Liver (tissue), 8 donors: ENCODE measurements at regions not wholly inside any gene's neighbourhood (a gene's known extent, or its start where the extent isn't known, plus 50 kb on each side); places are given as distances from the start of the nearest gene placed in this dataset.
"Not testable (repeated sequence)": the region's sequence is repeated elsewhere in the genome, so short reads cannot be mapped to it uniquely, and the experiment has no call there.

Source experiments
- DNase-seq: peaks from one replicate; pipeline ENCODE4 v3.0.0-alpha.2; 2017; ENCODE audit warnings: low spot score
- H3K27ac ChIP-seq, 2 donors: one replicate each; pipeline ENCODE4 v1.7.0; 2013; ENCODE audit warnings: inconsistent platforms in 2 of 2, low read length in 2 of 2, control low read depth in 1 of 2, low read depth in 1 of 2, mild to moderate bottlenecking in 1 of 2
- H3K27me3 ChIP-seq, 4 donors: one replicate each; pipeline versions ENCODE4 v1.6.1 to v1.7.0; 2013; ENCODE audit warnings: low read length in 3 of 4, inconsistent platforms in 1 of 4, mild to moderate bottlenecking in 1 of 4, moderate library complexity in 1 of 4; ENCODE audit not compliant: control insufficient read depth in 4 of 4, insufficient read depth in 4 of 4
- H3K36me3 ChIP-seq, 4 donors: one replicate each; pipeline versions ENCODE4 v1.6.1 to v1.7.0; 2013; ENCODE audit warnings: low read length in 3 of 4, mild to moderate bottlenecking in 3 of 4, low read depth in 1 of 4, moderate library complexity in 1 of 4; ENCODE audit not compliant: control insufficient read depth in 4 of 4, insufficient read depth in 3 of 4
- H3K4me1 ChIP-seq, 4 donors: one replicate each; pipeline versions ENCODE4 v1.6.1 to v1.7.0; 2013; ENCODE audit warnings: low read length in 3 of 4, mild to moderate bottlenecking in 3 of 4, moderate library complexity in 1 of 4; ENCODE audit not compliant: control insufficient read depth in 4 of 4, insufficient read depth in 4 of 4
- H3K4me3 ChIP-seq, 3 donors: one replicate each; pipeline versions ENCODE4 v1.6.1 to v1.7.0; 2013; ENCODE audit warnings: low read length in 3 of 3, control low read depth in 1 of 3, low read depth in 1 of 3, mild to moderate bottlenecking in 1 of 3
- H3K9ac ChIP-seq, 2 donors: one replicate each; pipeline ENCODE4 v1.7.0; 2013; ENCODE audit warnings: low read length in 2 of 2, mild to moderate bottlenecking in 2 of 2, moderate library complexity in 2 of 2, control low read depth in 1 of 2, low read depth in 1 of 2
- H3K9me3 ChIP-seq, 4 donors: one replicate each; pipeline versions ENCODE4 v1.6.1 to v1.7.0; 2013; ENCODE audit warnings: low read length in 3 of 4; ENCODE audit not compliant: control insufficient read depth in 4 of 4
- FOXA2 ChIP-seq: IDR thresholded peaks from 2 replicates; pipeline ENCODE4 v1.6.1; 2016; ENCODE audit warnings: antibody characterized with exemption
- GABPA ChIP-seq, 2 donors: IDR thresholded peaks in 1 of 2; conservative IDR thresholded peaks in 1 of 2; 2 replicates each; pipeline ENCODE4 v1.6.1; 2016; ENCODE audit warnings: antibody characterized with exemption in 2 of 2, mild to moderate bottlenecking in 1 of 2, moderate library complexity in 1 of 2
- NR2F2 ChIP-seq: IDR thresholded peaks from 2 replicates; pipeline ENCODE4 v1.6.1; 2016; ENCODE audit warnings: antibody characterized with exemption
- RAD21 ChIP-seq, 2 donors: IDR thresholded peaks; 2 replicates each; pipeline ENCODE4 v1.6.1; 2016; ENCODE audit warnings: antibody characterized with exemption in 2 of 2, mild to moderate bottlenecking in 2 of 2
- SP1 ChIP-seq: IDR thresholded peaks from 2 replicates; pipeline ENCODE4 v1.6.1; 2018; ENCODE audit warnings: antibody characterized with exemption, mild to moderate bottlenecking
- TAF1 ChIP-seq: conservative IDR thresholded peaks from 2 replicates; pipeline ENCODE4 v1.6.1; 2016; ENCODE audit warnings: antibody characterized with exemption, mild to moderate bottlenecking
- WGBS: extraction: QIAGEN DNeasy Blood & Tissue Kit; methylation state at CpG from one replicate; pipeline ENCODE4 v1.1.7; 2013; 5-methylcytosine and 5-hydroxymethylcytosine counted together
- TF ChIP-seq, protein P1 (sequence below): IDR thresholded peaks from 2 replicates; pipeline ENCODE4 v1.6.1; 2016; ENCODE audit warnings: antibody characterized with exemption, mild to moderate bottlenecking
- TF ChIP-seq, protein P2 (sequence below): fragments of 150-350 bp; IDR thresholded peaks from 2 replicates; pipeline ENCODE4 v1.5.1; 2017; ENCODE audit warnings: improper control_type of control experiment, low read depth, low read length; ENCODE audit not compliant: missing input control
- TF ChIP-seq, protein P3 (sequence below): IDR thresholded peaks from 2 replicates; pipeline ENCODE4 v1.6.1; 2016; ENCODE audit warnings: antibody characterized with exemption
- TF ChIP-seq, protein P4 (sequence below): IDR thresholded peaks from 2 replicates; pipeline ENCODE4 v1.6.1; 2016; ENCODE audit warnings: antibody characterized with exemption
- donor health status: healthy.
- donor health status: healthy.
- donor health status: healthy.
- donor health status: healthy.
- donor health status: healthy.

DNA sequence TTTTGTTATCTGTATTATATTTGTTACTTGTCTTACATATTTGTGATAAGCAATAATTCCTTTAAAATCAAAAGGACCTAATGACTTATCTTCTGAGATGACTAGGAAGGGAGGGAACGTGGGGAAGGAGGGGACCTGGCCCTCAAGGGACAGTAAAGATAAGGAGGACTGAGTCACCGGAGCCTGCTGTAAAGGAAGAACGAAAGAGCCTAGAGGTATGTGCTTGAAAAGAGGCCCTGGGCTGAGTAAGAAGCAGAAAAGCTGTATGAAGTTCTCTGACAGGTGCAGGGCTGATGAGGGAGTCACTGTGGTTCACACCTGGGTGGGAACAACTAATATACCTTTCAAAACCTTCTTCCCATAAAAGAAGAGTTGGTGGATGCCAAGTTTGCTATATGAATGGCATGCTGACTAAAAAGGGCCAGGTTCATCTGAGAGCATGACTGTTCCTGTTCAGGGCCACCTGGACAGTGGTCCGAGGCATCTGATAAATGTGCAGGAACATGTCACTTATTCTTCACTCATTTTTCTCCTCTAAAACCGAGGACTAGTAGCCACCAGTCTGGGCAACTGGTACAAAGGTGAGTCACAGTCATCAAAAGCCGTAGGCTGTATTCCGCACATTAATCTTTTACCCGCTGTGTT, 111.3 kb downstream of the TNFAIP3 start:
- no peaks in the 10 kb centered on the region for H3K27me3 ChIP-seq
- no peak overlapping the region for H3K4me3 ChIP-seq
- no peaks in the 10 kb centered on the region for H3K4me1 ChIP-seq
- no peak overlapping the region for H3K9ac ChIP-seq
- no peaks in the 10 kb centered on the region for H3K9me3 ChIP-seq
- no peak for DNase-seq
- WGBS: 77% methylated on average over 8 of the region's 8 CpGs
- no peaks in the 10 kb centered on the region for H3K36me3 ChIP-seq
- no peak overlapping the region for H3K27ac ChIP-seq
- TF ChIP-seq, protein P1, sequence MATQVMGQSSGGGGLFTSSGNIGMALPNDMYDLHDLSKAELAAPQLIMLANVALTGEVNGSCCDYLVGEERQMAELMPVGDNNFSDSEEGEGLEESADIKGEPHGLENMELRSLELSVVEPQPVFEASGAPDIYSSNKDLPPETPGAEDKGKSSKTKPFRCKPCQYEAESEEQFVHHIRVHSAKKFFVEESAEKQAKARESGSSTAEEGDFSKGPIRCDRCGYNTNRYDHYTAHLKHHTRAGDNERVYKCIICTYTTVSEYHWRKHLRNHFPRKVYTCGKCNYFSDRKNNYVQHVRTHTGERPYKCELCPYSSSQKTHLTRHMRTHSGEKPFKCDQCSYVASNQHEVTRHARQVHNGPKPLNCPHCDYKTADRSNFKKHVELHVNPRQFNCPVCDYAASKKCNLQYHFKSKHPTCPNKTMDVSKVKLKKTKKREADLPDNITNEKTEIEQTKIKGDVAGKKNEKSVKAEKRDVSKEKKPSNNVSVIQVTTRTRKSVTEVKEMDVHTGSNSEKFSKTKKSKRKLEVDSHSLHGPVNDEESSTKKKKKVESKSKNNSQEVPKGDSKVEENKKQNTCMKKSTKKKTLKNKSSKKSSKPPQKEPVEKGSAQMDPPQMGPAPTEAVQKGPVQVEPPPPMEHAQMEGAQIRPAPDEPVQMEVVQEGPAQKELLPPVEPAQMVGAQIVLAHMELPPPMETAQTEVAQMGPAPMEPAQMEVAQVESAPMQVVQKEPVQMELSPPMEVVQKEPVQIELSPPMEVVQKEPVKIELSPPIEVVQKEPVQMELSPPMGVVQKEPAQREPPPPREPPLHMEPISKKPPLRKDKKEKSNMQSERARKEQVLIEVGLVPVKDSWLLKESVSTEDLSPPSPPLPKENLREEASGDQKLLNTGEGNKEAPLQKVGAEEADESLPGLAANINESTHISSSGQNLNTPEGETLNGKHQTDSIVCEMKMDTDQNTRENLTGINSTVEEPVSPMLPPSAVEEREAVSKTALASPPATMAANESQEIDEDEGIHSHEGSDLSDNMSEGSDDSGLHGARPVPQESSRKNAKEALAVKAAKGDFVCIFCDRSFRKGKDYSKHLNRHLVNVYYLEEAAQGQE: no peak
- no peak for TF ChIP-seq GABPA (IDR thresholded peaks at IDR 0.05 in 1 of 2, conservative IDR thresholded peaks at IDR 0.05 in 1 of 2)
- no peak for TF ChIP-seq NR2F2
- no peak for TF ChIP-seq SP1

DNA sequence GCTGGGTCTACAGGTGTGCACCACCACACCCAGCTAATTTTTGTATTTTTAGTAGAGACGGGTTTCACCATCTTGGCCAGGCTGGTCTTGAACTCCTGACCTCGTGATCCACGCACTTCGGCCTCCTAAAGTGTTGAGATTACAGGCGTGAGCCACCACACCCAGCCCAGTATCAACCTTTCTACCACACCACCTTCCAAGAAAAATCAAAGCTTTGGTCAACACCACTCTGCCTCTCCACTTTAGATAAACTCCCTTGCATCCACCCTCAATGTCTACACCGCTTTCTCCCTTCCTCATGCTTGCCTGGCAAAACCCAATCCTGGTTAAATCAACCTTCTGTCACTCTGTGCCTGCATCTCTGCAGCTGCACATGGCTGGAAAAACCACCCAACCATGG, 112.2 kb downstream of the TNFAIP3 start:
- not testable (repeated sequence) for DNase-seq, H3K27ac ChIP-seq, H3K9me3 ChIP-seq, H3K9ac ChIP-seq, H3K36me3 ChIP-seq, H3K4me3 ChIP-seq, H3K4me1 ChIP-seq, H3K27me3 ChIP-seq
- 89% methylated on average over 6 of the region's 6 CpGs for WGBS

DNA sequence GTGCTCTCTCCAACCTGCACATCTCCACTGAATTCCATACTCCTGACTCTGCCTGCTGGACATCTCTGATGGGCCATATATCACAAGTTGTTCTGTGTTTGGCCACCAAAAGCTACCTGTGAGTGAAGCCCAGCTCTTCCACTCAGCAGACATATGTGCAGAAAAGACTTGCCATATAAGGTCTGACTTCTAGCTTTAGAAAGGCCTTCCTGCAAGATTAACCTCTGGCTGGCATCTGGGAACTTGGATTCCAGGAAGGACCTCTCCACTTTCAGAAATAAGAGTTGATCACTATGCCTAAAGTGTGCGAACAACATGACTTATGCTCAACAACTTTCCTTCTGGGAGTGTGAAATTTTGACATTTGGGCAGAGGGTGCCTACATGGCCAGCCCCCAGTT, 113.7 kb downstream of the TNFAIP3 start:
- Histone ChIP-seq H3K36me3 (no peaks in the 10 kb centered on the region), H3K27ac (no peak overlapping the region), H3K4me1 (no peaks in the 10 kb centered on the region), H3K9me3 (no peaks in the 10 kb centered on the region), H3K9ac (no peak overlapping the region), H3K4me3 (no peak overlapping the region), H3K27me3 (no peaks in the 10 kb centered on the region)
- no peak for DNase-seq
- TF ChIP-seq SP1 (no peak), GABPA (IDR thresholded peaks at IDR 0.05 in 1 of 2, conservative IDR thresholded peaks at IDR 0.05 in 1 of 2) (no peak), FOXA2 (no peak), RAD21 (IDR thresholded peaks at IDR 0.05) (no peak), TAF1 (no peak)
- TF ChIP-seq, protein P2, sequence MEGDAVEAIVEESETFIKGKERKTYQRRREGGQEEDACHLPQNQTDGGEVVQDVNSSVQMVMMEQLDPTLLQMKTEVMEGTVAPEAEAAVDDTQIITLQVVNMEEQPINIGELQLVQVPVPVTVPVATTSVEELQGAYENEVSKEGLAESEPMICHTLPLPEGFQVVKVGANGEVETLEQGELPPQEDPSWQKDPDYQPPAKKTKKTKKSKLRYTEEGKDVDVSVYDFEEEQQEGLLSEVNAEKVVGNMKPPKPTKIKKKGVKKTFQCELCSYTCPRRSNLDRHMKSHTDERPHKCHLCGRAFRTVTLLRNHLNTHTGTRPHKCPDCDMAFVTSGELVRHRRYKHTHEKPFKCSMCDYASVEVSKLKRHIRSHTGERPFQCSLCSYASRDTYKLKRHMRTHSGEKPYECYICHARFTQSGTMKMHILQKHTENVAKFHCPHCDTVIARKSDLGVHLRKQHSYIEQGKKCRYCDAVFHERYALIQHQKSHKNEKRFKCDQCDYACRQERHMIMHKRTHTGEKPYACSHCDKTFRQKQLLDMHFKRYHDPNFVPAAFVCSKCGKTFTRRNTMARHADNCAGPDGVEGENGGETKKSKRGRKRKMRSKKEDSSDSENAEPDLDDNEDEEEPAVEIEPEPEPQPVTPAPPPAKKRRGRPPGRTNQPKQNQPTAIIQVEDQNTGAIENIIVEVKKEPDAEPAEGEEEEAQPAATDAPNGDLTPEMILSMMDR: no peak
- TF ChIP-seq, protein P3, sequence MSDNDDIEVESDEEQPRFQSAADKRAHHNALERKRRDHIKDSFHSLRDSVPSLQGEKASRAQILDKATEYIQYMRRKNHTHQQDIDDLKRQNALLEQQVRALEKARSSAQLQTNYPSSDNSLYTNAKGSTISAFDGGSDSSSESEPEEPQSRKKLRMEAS: no peak
- TF ChIP-seq, protein P4, sequence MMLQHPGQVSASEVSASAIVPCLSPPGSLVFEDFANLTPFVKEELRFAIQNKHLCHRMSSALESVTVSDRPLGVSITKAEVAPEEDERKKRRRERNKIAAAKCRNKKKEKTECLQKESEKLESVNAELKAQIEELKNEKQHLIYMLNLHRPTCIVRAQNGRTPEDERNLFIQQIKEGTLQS: no peak
- WGBS: 97% methylated on average over 1 of the region's 1 CpG
